ENCODE measurements at regions not wholly inside any gene's neighbourhood (a gene's known extent, or its start where the extent isn't known, plus 50 kb on each side); places are given as distances from the start of the nearest gene placed in this dataset.

DNA sequence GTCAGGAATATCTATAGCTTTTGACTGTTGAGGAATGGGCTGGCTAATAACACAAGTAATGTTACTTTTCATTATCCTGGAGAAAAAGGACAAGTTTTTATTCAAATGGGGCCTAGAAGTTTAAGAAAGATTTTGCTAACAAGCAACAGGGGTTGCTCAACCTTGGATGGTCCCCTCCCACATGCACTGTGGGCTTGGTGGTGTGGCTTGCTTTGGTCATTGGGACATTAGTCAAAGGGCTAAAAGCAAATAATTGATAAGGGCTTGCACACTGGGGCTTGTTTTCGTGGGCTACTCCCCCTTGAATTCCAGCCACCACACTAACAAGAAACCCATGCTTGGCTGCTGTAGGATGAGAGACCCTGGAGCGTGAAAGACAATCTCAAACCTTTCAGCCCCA is 127.6 kb downstream of the JCAD start:
- no peaks in the 10 kb centered on the region for H3K27me3 ChIP-seq (replicated peaks in 1 of 4; ENCODE audit: control extremely low read depth in 1 of 4, control insufficient read depth in 3 of 4, insufficient read depth in 4 of 4, low read length in 3 of 4)
- no peak overlapping the region for H3K4me3 ChIP-seq (ENCODE audit: control extremely low read depth in 1 of 5, extremely low read depth in 1 of 5, insufficient read depth in 1 of 5, low read depth in 2 of 5, low read length in 4 of 5)
- no peak overlapping the region for H3K27ac ChIP-seq (ENCODE audit: low read length in 2 of 2)
- no peaks in the 10 kb centered on the region for H3K79me2 ChIP-seq (ENCODE audit: control insufficient read depth, insufficient read depth, low read length)
- no peaks in the 10 kb centered on the region for H3K4me1 ChIP-seq (ENCODE audit: control insufficient read depth in 2 of 2, insufficient read depth in 2 of 2, low read length in 2 of 2)
- H3K36me3 ChIP-seq (replicated peaks in 1 of 2; ENCODE audit: control extremely low read depth in 1 of 2, control insufficient read depth in 1 of 2, extremely low read depth in 1 of 2, insufficient read depth in 2 of 2, low read length in 1 of 2) = no peaks in the 10 kb centered on the region
- TF ChIP-seq EZH2 (IDR thresholded peaks at IDR 0.05; ENCODE audit: borderline replicate concordance, insufficient read depth, low read depth, low read length, poor library complexity, severe bottlenecking) = no peak
- TF ChIP-seq, protein P1, sequence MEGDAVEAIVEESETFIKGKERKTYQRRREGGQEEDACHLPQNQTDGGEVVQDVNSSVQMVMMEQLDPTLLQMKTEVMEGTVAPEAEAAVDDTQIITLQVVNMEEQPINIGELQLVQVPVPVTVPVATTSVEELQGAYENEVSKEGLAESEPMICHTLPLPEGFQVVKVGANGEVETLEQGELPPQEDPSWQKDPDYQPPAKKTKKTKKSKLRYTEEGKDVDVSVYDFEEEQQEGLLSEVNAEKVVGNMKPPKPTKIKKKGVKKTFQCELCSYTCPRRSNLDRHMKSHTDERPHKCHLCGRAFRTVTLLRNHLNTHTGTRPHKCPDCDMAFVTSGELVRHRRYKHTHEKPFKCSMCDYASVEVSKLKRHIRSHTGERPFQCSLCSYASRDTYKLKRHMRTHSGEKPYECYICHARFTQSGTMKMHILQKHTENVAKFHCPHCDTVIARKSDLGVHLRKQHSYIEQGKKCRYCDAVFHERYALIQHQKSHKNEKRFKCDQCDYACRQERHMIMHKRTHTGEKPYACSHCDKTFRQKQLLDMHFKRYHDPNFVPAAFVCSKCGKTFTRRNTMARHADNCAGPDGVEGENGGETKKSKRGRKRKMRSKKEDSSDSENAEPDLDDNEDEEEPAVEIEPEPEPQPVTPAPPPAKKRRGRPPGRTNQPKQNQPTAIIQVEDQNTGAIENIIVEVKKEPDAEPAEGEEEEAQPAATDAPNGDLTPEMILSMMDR (IDR thresholded peaks at IDR 0.05) = no peak
- Mint-ChIP-seq H3K27me3 (no peaks in the 10 kb centered on the region), H3K4me1 (no peaks in the 10 kb centered on the region), H3K9me3 (ENCODE audit: insufficient read depth) (peaks cover 5% of the 10 kb centered on the region), H3K4me3 (no peak overlapping the region), H3K27ac (no peak overlapping the region)
- ChIA-PET POLR2A (no interaction called here), CTCF (no interaction called here)
- DNase-seq (no peak), ATAC-seq (ENCODE audit: low read depth) (no peak)
- intact Hi-C loops (cut with micrococcal nuclease) = no loop called here
- WGBS (ENCODE audit: insufficient coverage) = 100% methylated on average over 1 of the region's 2 CpGs
- no peak overlapping the region for H3K4me2 ChIP-seq (replicated peaks; ENCODE audit: low read depth, low read length, poor library complexity, severe bottlenecking)
- H3K9me3 ChIP-seq (ENCODE audit: control extremely low read depth in 1 of 3, control insufficient read depth in 2 of 3, insufficient read depth in 1 of 3, low read length in 2 of 3) = peaks cover 0 to 15% (median 0%) of the 10 kb centered on the region in 3 donors
- H2AFZ ChIP-seq (ENCODE audit: insufficient read depth, low read depth, low read length, poor library complexity, severe bottlenecking) = no peak overlapping the region
- no peak overlapping the region for H3K9ac ChIP-seq (ENCODE audit: low read length)
- H4K20me1 ChIP-seq (ENCODE audit: control insufficient read depth, insufficient read depth, low read length, poor library complexity, severe bottlenecking) = no peaks in the 10 kb centered on the region

DNA sequence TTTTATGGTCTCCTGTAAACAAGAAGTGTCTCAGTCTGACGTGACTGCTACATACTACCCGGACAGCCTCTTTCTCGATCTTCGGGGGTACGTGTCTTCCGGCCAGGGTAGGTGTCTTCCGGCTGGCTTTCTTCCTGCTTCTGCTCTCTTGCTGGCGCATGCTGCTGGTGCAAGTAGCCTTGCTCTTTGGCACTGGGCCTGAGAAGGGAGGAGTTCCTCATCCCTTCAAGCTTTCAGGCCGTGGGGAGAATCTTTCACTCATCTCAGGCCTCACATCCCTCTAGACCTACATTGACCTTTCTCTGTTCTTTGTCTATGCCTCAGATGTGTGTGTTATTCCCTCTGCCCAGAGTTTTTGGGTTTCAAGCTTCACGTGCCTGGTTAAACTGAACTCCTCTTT is 130.4 kb downstream of the JCAD start:
- no peak overlapping the region for H3K27ac ChIP-seq (ENCODE audit: low read length in 2 of 2)
- CTCF ChIA-PET = no interaction called here
- peaks cover 11% of the 10 kb centered on the region for H3K9me3 Mint-ChIP-seq (ENCODE audit: insufficient read depth)
- no peak overlapping the region for H3K9ac ChIP-seq (ENCODE audit: low read length)
- no peak overlapping the region for H3K4me3 ChIP-seq (ENCODE audit: control extremely low read depth in 1 of 5, extremely low read depth in 1 of 5, insufficient read depth in 1 of 5, low read depth in 2 of 5, low read length in 4 of 5)
- no peaks in the 10 kb centered on the region for H3K27me3 ChIP-seq (replicated peaks in 1 of 4; ENCODE audit: control extremely low read depth in 1 of 4, control insufficient read depth in 3 of 4, insufficient read depth in 4 of 4, low read length in 3 of 4)
- TF ChIP-seq, protein P1 (IDR thresholded peaks at IDR 0.05) = no peak
- no peak for TF ChIP-seq EZH2 (IDR thresholded peaks at IDR 0.05; ENCODE audit: borderline replicate concordance, insufficient read depth, low read depth, low read length, poor library complexity, severe bottlenecking)
- peaks cover 0 to 27% (median 0%) of the 10 kb centered on the region in 3 donors for H3K9me3 ChIP-seq (ENCODE audit: control extremely low read depth in 1 of 3, control insufficient read depth in 2 of 3, insufficient read depth in 1 of 3, low read length in 2 of 3)
- POLR2A ChIA-PET = no interaction called here
- intact Hi-C loops (cut with micrococcal nuclease) = no loop called here
- H3K27ac Mint-ChIP-seq = no peak overlapping the region
- DNase-seq (no peak), ATAC-seq (ENCODE audit: low read depth) (no peak)
- no peak overlapping the region for H3K4me3 Mint-ChIP-seq
- H3K4me1 ChIP-seq (ENCODE audit: control insufficient read depth in 2 of 2, insufficient read depth in 2 of 2, low read length in 2 of 2) = no peaks in the 10 kb centered on the region
- no peaks in the 10 kb centered on the region for H3K4me1 Mint-ChIP-seq
- H4K20me1 ChIP-seq (ENCODE audit: control insufficient read depth, insufficient read depth, low read length, poor library complexity, severe bottlenecking) = no peaks in the 10 kb centered on the region
- H2AFZ ChIP-seq (ENCODE audit: insufficient read depth, low read depth, low read length, poor library complexity, severe bottlenecking) = no peak overlapping the region
- H3K27me3 Mint-ChIP-seq = no peaks in the 10 kb centered on the region
- WGBS (ENCODE audit: insufficient coverage) = 83% methylated on average over 4 of the region's 10 CpGs
- H3K36me3 ChIP-seq (replicated peaks in 1 of 2; ENCODE audit: control extremely low read depth in 1 of 2, control insufficient read depth in 1 of 2, extremely low read depth in 1 of 2, insufficient read depth in 2 of 2, low read length in 1 of 2) = no peaks in the 10 kb centered on the region
- H3K79me2 ChIP-seq (ENCODE audit: control insufficient read depth, insufficient read depth, low read length) = no peaks in the 10 kb centered on the region
- no peak overlapping the region for H3K4me2 ChIP-seq (replicated peaks; ENCODE audit: low read depth, low read length, poor library complexity, severe bottlenecking)

All from B cell (primary cell).